Colonic mucosa (tissue), 4 donors: ENCODE measurements at regions not wholly inside any gene's neighbourhood (a gene's known extent, or its start where the extent isn't known, plus 50 kb on each side); places are given as distances from the start of the nearest gene placed in this dataset.

Experiments used
- DNase-seq: peaks from one replicate; pipeline ENCODE4 v3.0.0-alpha.2; 2020
- H3K27ac ChIP-seq: fragments of 200-600 bp; one replicate; pipeline ENCODE4 v1.8.0; 2021
- H3K27me3 ChIP-seq: fragments of 200-600 bp; one replicate; pipeline ENCODE4 v1.8.0; 2021
- H3K36me3 ChIP-seq: fragments of 200-600 bp; one replicate; pipeline ENCODE4 v1.8.0; 2021
- H3K4me1 ChIP-seq: fragments of 200-600 bp; one replicate; pipeline ENCODE4 v1.8.0; 2021; ENCODE audit warnings: mild to moderate bottlenecking
- H3K4me3 ChIP-seq: fragments of 200-600 bp; one replicate; pipeline ENCODE4 v1.8.0; 2021
- H3K9ac ChIP-seq, 2 donors: one replicate each; pipeline ENCODE4 v1.7.0; 2013; ENCODE audit warnings: control low read depth in 2 of 2, low read depth in 2 of 2, low read length in 2 of 2
- H3K9me3 ChIP-seq: fragments of 200-600 bp; one replicate; pipeline ENCODE4 v1.8.0; 2021
- CTCF ChIP-seq: fragments of 200-600 bp; IDR thresholded peaks from one replicate; pipeline ENCODE4 v1.8.0; 2022; ENCODE audit warnings: antibody characterized with exemption, mild to moderate bottlenecking
- intact Hi-C: fragments of 100-400 bp; cut with DNase I; formaldehyde crosslinking; loops from one replicate; pipeline ENCODE4 v1.14.1; 2022
- donor health status: healthy.
- donor health status: DM: no; HTN: no; CAD: no.
- donor health status: DM: no; HTN: no; CAD: no.

- Histone ChIP-seq H3K36me3 (no peaks in the 10 kb centered on the region), H3K9me3 (no peaks in the 10 kb centered on the region), H3K27me3 (no peaks in the 10 kb centered on the region), H3K9ac (no peak overlapping the region), H3K4me3 (no peak overlapping the region), H3K27ac (no peak overlapping the region), H3K4me1 (no peaks in the 10 kb centered on the region)
- TF ChIP-seq CTCF = no peak
- intact Hi-C loops = no loop called here
- DNase-seq = no peak
These were observed 151.8 kb downstream of the SETD4 start for GRCh38 chr21:35908311-35909078.

GRCh38 chr21:35906586-35906985, 153.7 kb downstream of the SETD4 start:
- Histone ChIP-seq H3K4me1 (no peaks in the 10 kb centered on the region), H3K9me3 (no peaks in the 10 kb centered on the region), H3K4me3 (no peak overlapping the region), H3K9ac (no peak overlapping the region), H3K27me3 (no peaks in the 10 kb centered on the region), H3K27ac (no peak overlapping the region), H3K36me3 (no peaks in the 10 kb centered on the region)
- no peak for DNase-seq
- no peak for TF ChIP-seq CTCF
- intact Hi-C loops = no loop called here

GRCh38 chr21:35905963-35906345, 154.4 kb downstream of the SETD4 start:
- TF ChIP-seq CTCF = no peak
- H3K27ac ChIP-seq = no peak overlapping the region
- H3K9ac ChIP-seq = no peak overlapping the region
- DNase-seq = no peak
- H3K36me3 ChIP-seq = no peaks in the 10 kb centered on the region
- H3K4me3 ChIP-seq = no peak overlapping the region
- H3K9me3 ChIP-seq = no peaks in the 10 kb centered on the region
- H3K27me3 ChIP-seq = no peaks in the 10 kb centered on the region
- H3K4me1 ChIP-seq = no peaks in the 10 kb centered on the region
- intact Hi-C loops = no loop called here

DNA sequence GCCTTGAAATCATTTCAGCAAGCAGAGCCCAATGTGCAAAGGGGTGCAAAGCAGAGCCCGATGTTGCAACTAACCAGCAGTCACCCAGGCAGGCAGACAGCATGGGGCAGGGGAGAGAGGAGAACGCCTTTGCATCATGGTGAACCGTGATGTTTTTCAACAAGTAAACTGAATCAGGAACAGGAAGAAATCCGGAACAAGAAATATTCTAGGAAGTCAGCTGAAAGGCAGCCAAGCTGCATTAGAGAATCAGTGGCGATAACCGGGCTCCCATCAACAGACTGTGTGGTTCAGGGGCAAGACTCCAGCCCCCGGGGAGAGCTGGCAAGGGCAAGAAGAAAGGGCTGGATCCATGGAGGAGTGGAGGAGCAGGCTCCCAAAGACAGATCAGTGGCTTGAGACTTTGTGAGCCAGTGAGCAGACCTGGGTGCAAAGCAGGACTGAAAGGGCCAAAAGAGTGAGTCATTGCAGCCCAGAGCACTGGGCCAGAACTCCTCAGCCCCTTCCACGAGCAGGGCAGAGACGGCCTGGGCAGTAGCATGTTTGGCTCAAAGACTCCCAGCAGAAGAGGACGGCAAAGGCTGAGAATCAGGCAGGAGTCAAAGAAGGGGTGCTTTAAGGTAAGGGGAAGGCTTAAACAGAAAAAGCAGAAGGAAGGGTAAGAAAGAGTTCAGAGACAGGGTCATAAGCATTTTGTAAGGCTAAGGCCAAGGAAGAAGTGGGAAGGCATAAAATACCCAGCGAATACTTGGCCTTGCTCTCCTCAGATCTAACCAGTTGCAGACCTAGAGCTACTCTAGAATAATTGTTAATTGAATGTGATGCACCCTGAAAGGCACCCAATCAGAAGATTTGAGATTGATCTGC, 155.0 kb downstream of the SETD4 start:
- Histone ChIP-seq H3K4me1 (no peaks in the 10 kb centered on the region), H3K9me3 (no peaks in the 10 kb centered on the region), H3K27me3 (no peaks in the 10 kb centered on the region), H3K4me3 (no peak overlapping the region), H3K9ac (no peak overlapping the region), H3K36me3 (no peaks in the 10 kb centered on the region), H3K27ac (no peak overlapping the region)
- intact Hi-C loops = no loop called here
- no peak for TF ChIP-seq CTCF
- DNase-seq = no peak

GRCh38 chr21:35900539-35900938, 159.8 kb downstream of the SETD4 start:
- Histone ChIP-seq H3K36me3 (no peaks in the 10 kb centered on the region), H3K4me1 (no peaks in the 10 kb centered on the region), H3K27me3 (no peaks in the 10 kb centered on the region), H3K9ac (no peak overlapping the region), H3K9me3 (no peaks in the 10 kb centered on the region), H3K27ac (no peak overlapping the region), H3K4me3 (no peak overlapping the region)
- no peak for DNase-seq
- intact Hi-C loops = no loop called here
- TF ChIP-seq CTCF = no peak
